Activated CD8-positive, alpha-beta memory T cell treated with anti-CD3 and anti-CD28 coated beads for 36 hours (primary cell): ENCODE measurements at regions not wholly inside any gene's neighbourhood (a gene's known extent, or its start where the extent isn't known, plus 50 kb on each side); places are given as distances from the start of the nearest gene placed in this dataset.
"Not testable (repeated sequence)": the region's sequence is repeated elsewhere in the genome, so short reads cannot be mapped to it uniquely, and the experiment has no call there.

Experiments used
- CTCF ChIA-PET: fragments of 350-600 bp; sonication (Branson Sonifier 250); formaldehyde crosslinking; loops from one replicate; lab custom pipeline; 2021; ENCODE audit warnings: antibody characterized with exemption; lab: Charles Lee
- POLR2A ChIA-PET: fragments of 350-600 bp; sonication (Branson Sonifier 250); formaldehyde crosslinking; loops from one replicate; lab custom pipeline; 2021; ENCODE audit warnings: antibody characterized with exemption; lab: Charles Lee

DNA sequence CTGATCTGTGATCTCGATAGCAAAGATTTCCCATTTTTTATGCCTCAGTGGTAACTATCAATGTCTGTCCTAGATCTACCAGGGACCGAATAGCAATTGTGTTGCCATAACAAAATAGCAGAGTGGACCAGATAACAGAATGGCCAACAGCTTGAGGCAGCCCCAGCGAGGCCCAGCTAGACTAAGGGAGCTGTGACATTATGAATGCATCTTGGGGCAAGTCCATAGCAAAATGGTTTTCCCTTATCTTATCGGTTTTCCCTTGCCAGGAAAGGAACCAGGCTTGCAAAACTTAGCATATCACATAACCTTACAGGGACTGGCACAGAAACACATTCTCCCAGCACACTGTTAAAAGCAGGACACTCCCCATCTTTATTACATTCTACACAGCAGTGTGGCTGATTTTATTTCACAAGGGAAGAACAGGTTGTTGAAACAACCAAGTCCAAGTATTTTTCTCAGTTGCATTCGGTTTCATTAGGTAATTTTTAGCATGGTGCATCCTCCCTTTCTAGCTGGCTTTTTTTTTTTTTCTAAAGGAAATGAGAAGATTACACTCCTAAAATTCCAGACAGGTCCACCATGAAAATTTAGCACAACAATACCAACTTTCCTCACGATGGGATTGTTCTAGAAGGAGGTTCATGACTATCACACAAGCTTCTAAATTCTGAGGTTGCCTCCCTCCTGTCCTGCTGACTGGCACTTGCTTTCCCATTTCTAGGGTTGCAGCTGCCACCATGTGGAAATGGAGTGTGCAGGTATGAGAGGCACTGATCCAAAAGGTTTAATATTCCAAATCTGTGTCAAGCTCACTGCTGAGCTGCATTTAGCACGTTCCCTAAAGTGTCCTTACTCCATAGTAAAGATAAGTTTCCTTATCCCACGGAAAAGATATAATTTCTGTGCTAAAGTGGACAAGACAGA is 97.0 kb upstream of the SLC35G4 start:
- POLR2A ChIA-PET, result no interaction called here
- CTCF ChIA-PET, result no interaction called here

DNA sequence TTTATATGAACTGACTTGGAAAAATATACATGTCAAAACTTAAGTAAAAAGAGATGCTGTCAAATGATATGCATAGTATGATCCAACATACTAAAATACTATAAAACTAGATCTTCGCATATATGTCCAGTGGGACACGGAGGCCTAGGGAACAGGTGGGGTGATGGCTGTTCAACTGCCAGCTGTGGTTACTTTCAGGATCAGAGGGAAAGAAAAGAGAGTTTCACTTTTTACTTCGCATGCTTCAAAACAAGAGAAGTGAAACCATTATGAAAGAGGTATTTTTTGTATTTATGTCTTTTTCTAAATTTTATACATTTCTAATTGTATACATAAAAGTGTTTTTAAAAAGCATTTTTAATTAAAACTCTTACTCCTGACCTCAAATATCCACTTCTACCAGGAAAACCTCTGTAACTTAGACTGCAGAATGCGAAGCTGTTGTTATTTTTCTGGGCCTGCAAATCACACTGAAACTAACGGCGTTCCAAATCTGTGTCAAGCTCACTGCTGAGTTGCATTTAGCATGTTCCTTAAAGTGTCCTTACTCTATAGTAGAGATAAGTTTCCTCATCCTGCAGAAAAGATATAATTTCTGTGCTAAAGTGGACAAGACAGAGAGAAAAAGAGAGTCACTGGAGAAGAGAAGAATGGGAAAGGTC is 97.8 kb upstream of the SLC35G4 start:
- POLR2A ChIA-PET, result no interaction called here
- CTCF ChIA-PET, result no interaction called here

DNA sequence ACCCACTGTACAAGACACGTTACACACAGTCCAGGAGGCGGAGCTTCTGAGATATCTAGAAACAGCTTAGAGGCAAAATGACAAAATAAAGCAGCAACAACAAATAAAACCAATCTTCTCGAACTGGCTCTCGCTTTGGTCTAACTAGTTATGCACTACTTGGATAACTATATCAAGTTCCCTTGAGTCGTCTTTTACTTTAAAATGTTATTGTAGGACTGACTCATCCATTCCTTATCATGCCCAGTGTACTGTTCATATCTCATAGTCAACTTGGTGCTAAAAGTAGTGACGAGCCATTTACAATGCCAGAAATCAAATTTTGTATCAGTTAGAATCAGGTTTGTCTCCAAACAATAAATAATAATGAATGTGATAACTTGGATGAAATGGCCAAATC is 102.5 kb upstream of the SLC35G4 start:
- CTCF ChIA-PET, result no interaction called here
- POLR2A ChIA-PET, result no interaction called here

DNA sequence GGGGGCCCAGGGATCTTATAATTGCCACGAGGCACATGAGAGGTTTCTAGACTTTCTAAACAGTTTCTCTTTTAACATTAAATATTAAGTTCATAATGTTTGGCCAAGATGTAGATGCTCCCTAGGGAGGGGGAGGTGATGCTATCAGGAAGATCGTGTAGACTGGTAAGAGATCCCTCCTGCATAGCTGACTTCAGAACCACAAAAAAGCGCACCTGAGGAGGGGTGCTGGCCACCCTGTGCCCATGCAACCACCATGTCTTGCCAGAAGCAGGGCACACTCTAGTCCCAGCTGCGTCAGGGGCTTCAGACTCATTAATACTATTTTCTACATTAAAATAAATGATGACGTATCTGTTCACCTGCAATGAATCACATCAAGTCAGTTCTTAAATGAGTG is 103.4 kb upstream of the SLC35G4 start:
- POLR2A ChIA-PET, result no interaction called here
- CTCF ChIA-PET, result no interaction called here

DNA sequence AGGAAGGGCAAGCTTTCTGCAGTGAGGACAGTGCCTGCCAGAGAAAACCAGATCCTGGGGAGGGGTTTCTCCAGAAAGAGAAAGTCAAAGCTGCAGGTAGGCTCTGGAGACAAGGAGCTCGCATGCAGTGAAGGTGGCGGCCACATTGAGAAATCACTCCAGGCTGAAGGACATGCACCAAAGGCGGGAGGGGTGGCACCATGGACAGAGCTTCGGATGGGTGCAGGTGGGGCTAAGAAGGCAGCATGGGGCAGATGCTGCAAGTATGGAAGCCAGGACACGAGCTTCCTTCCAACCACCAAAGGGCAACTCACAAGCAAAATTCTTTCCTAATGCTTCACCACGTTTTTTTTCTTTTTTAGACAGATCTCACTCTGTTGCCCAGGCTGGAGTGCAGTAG is 104.4 kb upstream of the SLC35G4 start:
- ChIA-PET POLR2A (no interaction called here), CTCF (no interaction called here)

DNA sequence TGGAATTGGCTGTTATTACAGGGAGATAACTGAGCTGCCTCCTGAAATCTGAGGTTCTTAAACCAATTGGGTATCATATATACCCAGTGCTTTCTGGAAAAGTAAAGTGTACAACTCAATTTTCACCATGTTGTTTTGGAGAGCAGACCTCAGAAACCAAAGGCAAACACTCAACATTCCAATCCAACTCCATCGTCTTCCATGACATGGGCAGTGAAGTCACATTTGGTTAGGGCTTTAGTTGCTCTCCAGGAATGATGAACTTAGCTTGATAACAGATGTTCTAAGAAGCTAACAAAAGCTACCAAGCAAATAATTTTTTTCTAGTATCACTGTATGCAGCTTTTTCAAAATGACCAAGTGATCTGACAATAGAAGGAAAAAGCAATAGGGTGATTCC is 107.0 kb upstream of the SLC35G4 start:
- ChIA-PET POLR2A (no interaction called here), CTCF (no interaction called here)

DNA sequence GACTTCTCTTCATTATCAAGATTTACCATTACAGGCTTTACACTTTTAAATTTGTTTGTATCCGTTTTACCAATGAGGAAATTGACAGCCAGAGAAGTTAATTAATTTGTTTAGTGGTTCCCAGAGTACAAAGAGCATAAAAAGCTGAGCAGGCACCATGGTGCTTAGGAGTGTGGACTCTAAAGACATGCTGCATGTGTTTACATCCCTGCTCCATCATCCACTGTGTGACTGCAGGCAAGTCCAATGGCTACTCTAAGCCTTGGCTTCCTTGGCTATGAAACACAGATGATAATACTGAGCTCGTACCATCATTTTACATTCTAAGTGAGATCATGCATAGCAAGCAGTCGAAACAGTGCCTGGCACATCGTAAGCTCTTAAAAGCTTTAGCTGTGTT is 108.0 kb upstream of the SLC35G4 start:
- ChIA-PET CTCF (no interaction called here), POLR2A (no interaction called here)

DNA sequence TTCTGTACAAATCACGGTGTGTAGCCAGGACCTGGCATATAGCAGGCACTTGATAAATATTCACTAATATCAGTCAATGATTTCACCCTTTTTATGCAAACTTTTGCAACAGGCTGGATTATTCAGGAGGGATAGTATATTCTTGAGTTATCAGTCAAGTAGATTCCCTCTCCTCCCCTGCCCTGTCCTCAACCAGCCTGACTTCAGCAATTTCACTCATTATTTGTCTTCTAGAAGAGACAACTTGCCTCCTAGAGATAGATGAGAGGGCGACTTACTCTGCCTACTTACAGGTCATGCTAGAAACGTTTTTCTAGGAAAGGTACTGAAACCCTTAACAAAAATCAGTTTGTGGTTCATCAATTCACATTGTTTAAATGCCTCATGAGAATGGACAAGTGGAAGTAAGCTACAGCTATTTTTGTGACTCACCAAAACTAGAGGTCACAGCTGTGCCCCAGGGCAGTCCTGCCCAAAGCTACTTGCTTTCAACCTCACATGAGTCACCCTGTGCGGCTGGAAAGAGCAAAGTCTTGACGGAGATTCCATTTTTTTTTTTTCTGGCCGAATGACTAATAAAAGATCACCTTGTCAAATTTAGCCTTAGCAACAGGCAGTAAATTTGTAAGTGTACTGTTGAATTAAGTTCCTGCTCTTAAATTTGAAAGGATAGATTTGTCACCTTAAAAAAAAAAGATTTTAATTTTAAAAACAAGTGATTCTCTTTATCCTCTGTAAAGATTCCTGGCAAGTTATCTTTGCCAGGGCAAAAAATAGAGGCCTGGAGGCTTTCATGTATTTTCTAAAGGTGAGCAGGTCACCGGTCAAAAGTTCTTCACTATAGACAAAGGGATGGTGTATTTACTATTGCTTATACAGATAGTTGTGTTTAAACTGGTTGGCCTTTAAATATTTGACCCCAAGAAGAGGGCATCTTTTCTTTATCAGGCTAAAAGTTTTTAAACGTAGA is 109.0 kb upstream of the SLC35G4 start:
- POLR2A ChIA-PET, result no interaction called here
- CTCF ChIA-PET, result no interaction called here

DNA sequence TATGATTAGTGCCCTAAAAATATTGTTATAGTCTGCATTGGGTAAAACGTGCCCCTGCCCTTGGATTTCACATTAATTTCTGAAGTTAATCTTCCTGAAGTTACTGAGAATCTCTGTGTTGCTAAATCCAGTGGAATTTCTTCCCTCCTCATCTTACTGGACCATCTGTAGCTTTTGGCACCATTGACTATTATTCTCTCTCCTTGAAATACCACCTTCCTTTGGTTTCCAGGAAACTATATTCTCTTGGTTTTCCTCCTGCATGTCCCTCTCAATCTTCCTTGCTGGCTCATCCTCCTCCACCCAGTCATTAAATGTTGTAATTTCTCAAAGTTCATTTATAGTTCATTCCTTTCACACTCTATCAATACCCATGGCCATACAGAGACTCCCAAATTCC is 110.6 kb upstream of the SLC35G4 start:
- ChIA-PET CTCF (no interaction called here), POLR2A (no interaction called here)

DNA sequence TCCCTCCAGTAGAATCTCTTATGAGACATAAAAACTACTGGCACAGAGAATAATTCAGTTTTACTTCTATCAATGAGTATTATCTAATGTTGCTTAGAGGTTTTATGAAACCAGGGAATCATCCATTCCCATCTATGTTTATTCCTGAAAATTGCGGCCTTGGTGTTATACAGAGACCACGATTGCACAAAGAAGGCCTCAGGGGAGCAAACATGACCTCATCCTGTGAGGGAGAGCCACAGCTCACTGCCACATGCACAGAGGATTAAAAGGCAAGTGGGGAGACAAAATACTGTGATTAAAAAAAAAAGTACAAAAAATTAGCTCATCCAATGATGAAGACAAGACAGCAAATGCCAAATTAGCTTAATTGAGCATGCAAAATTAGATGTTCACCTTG is 111.8 kb upstream of the SLC35G4 start:
- POLR2A ChIA-PET, result no interaction called here
- CTCF ChIA-PET, result no interaction called here

DNA sequence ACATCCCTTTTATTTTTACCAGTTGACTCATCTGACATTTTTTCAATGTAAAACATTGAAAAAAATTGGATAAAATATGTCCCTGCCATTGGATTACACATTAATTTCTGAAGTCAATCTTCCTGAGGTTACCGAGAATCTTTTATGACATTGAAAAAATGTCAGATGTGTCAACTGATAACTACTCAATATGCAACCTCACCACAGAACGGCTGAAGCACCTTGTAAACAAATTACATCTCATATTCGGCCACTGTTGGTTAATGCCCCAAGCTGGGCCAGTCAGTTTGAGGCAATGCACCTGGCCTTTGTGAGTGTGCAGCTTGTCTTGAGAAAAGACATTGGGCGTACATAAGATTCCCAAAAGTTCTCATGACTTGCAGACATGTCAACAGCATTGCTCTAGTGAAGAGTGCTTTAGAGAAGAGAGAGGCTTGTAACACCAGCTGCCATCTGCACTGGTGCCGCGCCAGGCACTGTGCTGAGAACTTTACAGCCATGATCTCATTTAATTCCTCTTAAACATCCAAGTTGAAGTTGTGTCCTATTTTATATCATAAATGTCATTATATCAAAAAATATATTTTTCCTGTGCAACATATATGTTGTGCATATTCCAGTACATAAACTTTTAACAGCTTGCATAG is 112.7 kb upstream of the SLC35G4 start:
- POLR2A ChIA-PET, result no interaction called here
- CTCF ChIA-PET, result no interaction called here

DNA sequence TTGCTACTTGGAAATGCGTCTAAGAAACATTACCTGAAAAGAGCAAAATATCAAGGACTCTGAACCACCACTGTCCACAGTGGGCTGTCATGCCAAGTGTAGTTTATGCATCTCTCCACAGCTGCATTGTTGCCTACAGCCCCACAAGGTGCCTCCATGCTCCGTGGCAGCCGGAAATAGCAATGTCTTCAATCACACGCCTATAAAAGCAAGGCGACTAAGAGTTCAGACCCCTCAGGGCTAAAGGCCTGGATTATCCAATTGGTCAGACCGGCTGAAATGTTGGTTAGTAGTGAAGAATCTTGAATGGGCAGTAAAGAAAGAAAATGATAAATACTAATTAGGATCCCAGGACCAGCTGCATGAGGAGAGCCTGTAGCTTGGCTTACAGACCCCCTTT is 114.0 kb upstream of the SLC35G4 start:
- ChIA-PET POLR2A (no interaction called here), CTCF (no interaction called here)

DNA sequence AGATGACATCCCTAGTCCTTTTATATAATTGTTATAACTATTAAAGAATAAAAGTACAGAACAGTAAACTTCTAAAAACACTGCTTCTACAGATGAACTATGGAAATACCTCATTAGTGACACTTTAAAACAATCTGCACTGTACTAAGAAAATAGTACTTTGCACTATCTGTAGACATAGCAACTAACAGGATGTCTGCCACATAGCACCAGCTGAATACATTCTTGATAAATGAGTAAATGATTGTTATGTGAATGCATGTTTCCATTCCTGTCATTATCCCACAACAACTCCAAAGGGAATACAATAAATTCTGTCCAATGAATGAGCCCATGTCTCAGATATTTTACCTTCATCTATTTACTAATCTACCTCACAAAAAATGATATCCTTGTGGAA is 115.3 kb upstream of the SLC35G4 start:
- POLR2A ChIA-PET, result no interaction called here
- CTCF ChIA-PET, result no interaction called here

DNA sequence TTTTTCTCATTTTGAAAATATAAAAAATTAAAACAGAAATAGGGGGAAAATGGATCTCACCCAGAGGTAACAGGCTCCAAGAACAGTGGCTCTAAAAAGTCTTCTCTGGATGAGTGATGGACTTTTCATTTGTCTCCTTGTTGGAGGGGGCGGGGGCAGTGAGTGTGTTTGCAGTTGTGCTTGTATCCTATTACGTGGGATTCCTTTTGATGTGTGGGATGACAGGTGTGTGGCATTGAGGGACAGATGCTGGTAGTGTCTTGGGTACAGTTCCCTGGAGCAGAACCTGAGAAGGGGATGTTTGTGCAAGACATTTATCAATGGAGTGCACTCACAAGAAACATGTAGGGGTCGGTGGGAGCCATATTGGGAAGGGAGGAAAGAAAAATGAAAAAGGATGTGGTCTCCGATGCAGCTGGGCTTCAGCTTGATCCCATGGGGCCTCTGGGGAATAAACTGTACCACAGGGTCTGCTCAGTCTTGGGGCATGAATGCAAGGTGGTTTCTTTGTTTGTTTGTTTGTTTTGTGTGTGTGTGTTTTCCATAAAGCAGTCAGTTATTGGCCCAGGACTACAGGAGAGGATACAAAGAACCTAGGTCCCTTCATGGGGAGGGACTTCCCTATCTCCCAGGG is 120.0 kb upstream of the SLC35G4 start:
- CTCF ChIA-PET, result no interaction called here
- POLR2A ChIA-PET, result no interaction called here

DNA sequence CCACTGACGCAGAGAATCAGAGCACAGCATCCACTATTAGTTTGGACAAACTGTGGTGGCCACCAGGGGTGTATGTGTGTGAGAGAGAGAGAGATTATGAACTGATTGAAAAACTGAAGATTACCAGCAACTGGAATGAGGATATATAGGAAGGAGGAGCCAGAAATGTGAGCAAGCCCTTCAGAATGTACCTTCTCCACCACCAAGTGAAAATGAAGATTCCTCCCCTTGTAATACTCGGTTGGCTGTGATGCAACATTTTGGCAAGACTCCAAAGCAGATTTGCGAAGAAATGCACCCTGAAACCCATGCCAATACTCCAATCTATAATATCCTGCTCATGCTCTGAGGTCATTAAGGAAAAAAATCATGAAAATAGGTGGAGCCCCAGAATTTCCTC is 121.2 kb upstream of the SLC35G4 start:
- ChIA-PET POLR2A (no interaction called here), CTCF (no interaction called here)

DNA sequence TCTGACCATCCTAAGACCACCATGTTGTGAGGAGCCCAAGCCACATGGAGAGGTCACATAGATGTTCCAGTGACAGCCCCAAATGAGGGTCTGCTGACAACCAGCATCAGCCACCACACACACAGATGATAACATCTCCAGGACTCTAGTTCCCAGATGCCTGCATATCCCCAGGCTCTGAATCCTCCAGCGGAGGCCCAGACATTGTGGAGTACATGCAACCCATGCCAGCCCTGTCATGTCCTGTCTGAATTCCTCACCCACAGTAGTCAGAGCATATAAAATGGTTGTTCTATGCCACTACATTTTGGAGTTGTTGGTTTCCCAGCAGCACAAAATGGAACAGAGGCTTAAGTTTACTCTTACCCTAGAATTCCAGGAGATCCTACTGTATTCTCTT is 122.0 kb upstream of the SLC35G4 start:
- ChIA-PET POLR2A (no interaction called here), CTCF (no interaction called here)

DNA sequence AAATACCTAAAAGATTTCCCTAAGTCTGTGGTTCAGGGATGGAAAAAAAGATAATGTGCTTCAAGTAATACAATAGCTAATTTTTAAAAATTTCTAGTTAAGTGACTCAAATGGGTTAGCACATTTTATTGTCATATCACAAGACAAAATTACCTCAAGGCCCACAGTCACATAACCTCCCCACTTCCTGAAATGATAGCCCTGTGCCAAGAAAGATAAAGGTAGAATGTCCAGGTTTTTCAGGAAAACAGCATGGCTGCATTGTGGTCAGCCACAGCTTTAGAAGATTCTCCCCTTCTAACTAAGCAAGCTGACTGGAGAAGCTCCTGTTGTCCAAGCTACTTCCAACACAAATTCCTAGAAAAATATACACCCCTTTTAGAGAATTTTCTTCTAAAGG is 127.1 kb upstream of the SLC35G4 start:
- POLR2A ChIA-PET, result no interaction called here
- CTCF ChIA-PET, result no interaction called here

DNA sequence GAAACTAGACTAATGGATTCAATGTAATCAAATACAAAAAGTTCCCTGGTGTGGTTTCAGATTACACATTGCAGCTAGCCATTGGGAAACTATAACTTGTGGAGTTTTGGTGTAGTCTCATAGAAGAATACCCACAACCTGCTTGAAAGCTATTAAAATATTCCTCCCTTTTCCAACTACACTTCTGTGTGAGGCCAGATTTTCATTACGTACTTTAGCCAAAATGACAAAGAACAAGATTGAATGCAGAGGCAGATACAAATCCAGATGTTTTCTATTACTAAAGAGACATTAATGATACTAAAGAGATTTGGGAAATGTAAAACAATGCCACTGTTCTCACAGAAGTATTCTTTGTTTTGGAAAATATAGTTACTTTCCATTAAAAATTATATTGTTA is 128.7 kb upstream of the SLC35G4 start:
- ChIA-PET POLR2A (no interaction called here), CTCF (no interaction called here)

DNA sequence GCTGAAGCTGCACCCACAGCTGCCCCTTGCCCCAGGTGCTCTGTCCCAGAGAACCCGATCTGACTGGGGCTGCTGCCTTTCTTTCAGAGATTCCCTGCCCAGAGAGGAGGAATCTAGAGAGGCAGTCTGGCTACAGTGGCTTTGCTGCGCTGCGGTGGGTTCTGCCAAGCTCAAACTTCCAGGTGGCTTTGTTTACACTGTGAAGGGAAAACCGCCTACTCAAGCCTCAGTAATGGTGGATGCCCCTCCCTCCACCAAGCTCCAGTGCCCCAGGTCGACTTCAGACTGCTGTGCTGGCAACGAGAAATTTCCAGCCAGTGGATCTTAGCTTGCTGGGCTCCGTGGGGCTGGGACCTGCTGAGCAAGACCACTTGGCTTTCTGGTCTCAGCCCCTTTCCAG is 130.4 kb upstream of the SLC35G4 start:
- CTCF ChIA-PET, POLR2A ChIA-PET: not testable (repeated sequence)
